TTC549 (cell line): ENCODE measurements at regions not wholly inside any gene's neighbourhood (a gene's known extent, or its start where the extent isn't known, plus 50 kb on each side); places are given as distances from the start of the nearest gene placed in this dataset.
"Not testable (repeated sequence)": the region's sequence is repeated elsewhere in the genome, so short reads cannot be mapped to it uniquely, and the experiment has no call there.

Experiments
- FAIRE-seq: peaks from 2 replicates; lab custom pipeline; 2012; peaks lifted over from hg19 to GRCh38; lab: Jason Lieb, UNC

- not testable (repeated sequence) for FAIRE-seq
Observed at GRCh38 chrX:89539150-89539549, 382.6 kb upstream of the TGIF2LX start.

GRCh38 chrX:89557146-89557545 is 364.6 kb upstream of the TGIF2LX start:
- FAIRE-seq: not testable (repeated sequence)

GRCh38 chrX:89562079-89562478 is 359.6 kb upstream of the TGIF2LX start:
- not testable (repeated sequence) for FAIRE-seq

GRCh38 chrX:89563107-89563506 is 358.6 kb upstream of the TGIF2LX start:
- not testable (repeated sequence) for FAIRE-seq

GRCh38 chrX:89567787-89568186 is 353.9 kb upstream of the TGIF2LX start:
- FAIRE-seq: not testable (repeated sequence)

- FAIRE-seq: not testable (repeated sequence)
Observed at GRCh38 chrX:89581868-89582267, 339.8 kb upstream of the TGIF2LX start.

GRCh38 chrX:89631858-89632257 is 289.9 kb upstream of the TGIF2LX start:
- FAIRE-seq: not testable (repeated sequence)

- not testable (repeated sequence) for FAIRE-seq
Observed at GRCh38 chrX:89635887-89636286, 285.8 kb upstream of the TGIF2LX start.

- FAIRE-seq: not testable (repeated sequence)
Observed at GRCh38 chrX:89658662-89659061, 263.0 kb upstream of the TGIF2LX start.

GRCh38 chrX:89706481-89706880 is 215.2 kb upstream of the TGIF2LX start:
- FAIRE-seq: not testable (repeated sequence)

GRCh38 chrX:89707363-89707927 is 214.3 kb upstream of the TGIF2LX start:
- FAIRE-seq: not testable (repeated sequence)

- not testable (repeated sequence) for FAIRE-seq
Observed at GRCh38 chrX:89734367-89734766, 187.3 kb upstream of the TGIF2LX start.

- FAIRE-seq: not testable (repeated sequence)
Observed at GRCh38 chrX:89756466-89756865, 165.2 kb upstream of the TGIF2LX start.

GRCh38 chrX:89757767-89758166 is 163.9 kb upstream of the TGIF2LX start:
- peak; percentile 84 for FAIRE-seq

- not testable (repeated sequence) for FAIRE-seq
Observed at GRCh38 chrX:89759076-89759685, 162.5 kb upstream of the TGIF2LX start.

GRCh38 chrX:89771639-89772038 is 150.1 kb upstream of the TGIF2LX start:
- not testable (repeated sequence) for FAIRE-seq

GRCh38 chrX:89811440-89811839 is 110.3 kb upstream of the TGIF2LX start:
- FAIRE-seq: not testable (repeated sequence)

- not testable (repeated sequence) for FAIRE-seq
Observed at GRCh38 chrX:89839723-89840122, 82.0 kb upstream of the TGIF2LX start.

- peak; percentile 63 for FAIRE-seq
Observed at GRCh38 chrX:89871662-89872061, 50.0 kb upstream of the TGIF2LX start.
